ENCODE measurements at regions not wholly inside any gene's neighbourhood (a gene's known extent, or its start where the extent isn't known, plus 50 kb on each side); places are given as distances from the start of the nearest gene placed in this dataset.
"Not testable (repeated sequence)": the region's sequence is repeated elsewhere in the genome, so short reads cannot be mapped to it uniquely, and the experiment has no call there.

- H3K9me3 ChIP-seq, result no peaks in the 10 kb centered on the region
- no peak overlapping the region for H3K4me3 ChIP-seq
- H3K27me3 ChIP-seq, result no peaks in the 10 kb centered on the region
- no peaks in the 10 kb centered on the region for H3K4me1 ChIP-seq
- no peak for TF ChIP-seq EP300 (IDR thresholded peaks at IDR 0.05)
- no peak for TF ChIP-seq POLR2A (IDR thresholded peaks at IDR 0.05)
- TF ChIP-seq CTCF (IDR thresholded peaks at IDR 0.05), result no peak
- no peak for TF ChIP-seq POLR2AphosphoS5 (IDR thresholded peaks at IDR 0.05)
- WGBS, result 74% methylated on average over 4 of the region's 4 CpGs
- no peak overlapping the region for H3K27ac ChIP-seq
- no peaks in the 10 kb centered on the region for H3K36me3 ChIP-seq
- no peak for DNase-seq (ENCODE audit: low spot score in 2 of 2)
Observed at GRCh38 chr7:131999193-131999592, 442.8 kb upstream of the PODXL start.

- no peak for TF ChIP-seq POLR2A (IDR thresholded peaks at IDR 0.05)
- TF ChIP-seq CTCF (IDR thresholded peaks at IDR 0.05), result no peak
- no peak for TF ChIP-seq EP300 (IDR thresholded peaks at IDR 0.05)
- no peak for TF ChIP-seq POLR2AphosphoS5 (IDR thresholded peaks at IDR 0.05)
- Histone ChIP-seq H3K4me1 (no peaks in the 10 kb centered on the region), H3K27me3 (no peaks in the 10 kb centered on the region), H3K36me3 (no peaks in the 10 kb centered on the region), H3K9me3 (no peaks in the 10 kb centered on the region), H3K4me3 (no peak overlapping the region), H3K27ac (no peak overlapping the region)
- no peak for DNase-seq (ENCODE audit: low spot score in 2 of 2)
- WGBS, result 78% methylated on average over 2 of the region's 2 CpGs
Observed at GRCh38 chr7:131995324-131995723, 438.9 kb upstream of the PODXL start.

- not testable (repeated sequence) for H3K4me3 ChIP-seq; H3K36me3 ChIP-seq; H3K9me3 ChIP-seq; DNase-seq (ENCODE audit: low spot score in 2 of 2); H3K4me1 ChIP-seq; H3K27ac ChIP-seq; H3K27me3 ChIP-seq
Observed at GRCh38 chr7:131981069-131981468, 424.6 kb upstream of the PODXL start.

- H3K36me3 ChIP-seq; H3K27me3 ChIP-seq; DNase-seq (ENCODE audit: low spot score in 2 of 2); H3K27ac ChIP-seq; H3K4me3 ChIP-seq; H3K9me3 ChIP-seq; H3K4me1 ChIP-seq: not testable (repeated sequence)
- WGBS, result 85% methylated on average over 2 of the region's 2 CpGs
Observed at GRCh38 chr7:131978118-131978517, 421.7 kb upstream of the PODXL start.

GRCh38 chr7:131976411-131976810 lies 420.0 kb upstream of the PODXL start:
- no peak overlapping the region for H3K4me3 ChIP-seq
- no peaks in the 10 kb centered on the region for H3K27me3 ChIP-seq
- no peak for TF ChIP-seq EP300 (IDR thresholded peaks at IDR 0.05)
- no peak for TF ChIP-seq POLR2A (IDR thresholded peaks at IDR 0.05)
- no peak for TF ChIP-seq CTCF (IDR thresholded peaks at IDR 0.05)
- TF ChIP-seq POLR2AphosphoS5 (IDR thresholded peaks at IDR 0.05), result no peak
- 80% methylated on average over 2 of the region's 3 CpGs for WGBS
- H3K9me3 ChIP-seq, result no peaks in the 10 kb centered on the region
- H3K36me3 ChIP-seq, result no peaks in the 10 kb centered on the region
- no peak for DNase-seq (ENCODE audit: low spot score in 2 of 2)
- no peaks in the 10 kb centered on the region for H3K4me1 ChIP-seq
- H3K27ac ChIP-seq, result no peak overlapping the region

GRCh38 chr7:131974671-131975070 lies 418.2 kb upstream of the PODXL start:
- Histone ChIP-seq H3K9me3 (no peaks in the 10 kb centered on the region), H3K4me3 (no peak overlapping the region), H3K27ac (no peak overlapping the region), H3K27me3 (no peaks in the 10 kb centered on the region), H3K36me3 (no peaks in the 10 kb centered on the region), H3K4me1 (no peaks in the 10 kb centered on the region)
- DNase-seq (ENCODE audit: low spot score in 2 of 2), result no peak
- no peak for TF ChIP-seq EP300 (IDR thresholded peaks at IDR 0.05)
- TF ChIP-seq POLR2A (IDR thresholded peaks at IDR 0.05), result no peak
- no peak for TF ChIP-seq CTCF (IDR thresholded peaks at IDR 0.05)
- TF ChIP-seq POLR2AphosphoS5 (IDR thresholded peaks at IDR 0.05), result no peak
- 58% methylated on average over 2 of the region's 2 CpGs for WGBS
